Ovary (tissue), 7 donors: ENCODE measurements at regions not wholly inside any gene's neighbourhood (a gene's known extent, or its start where the extent isn't known, plus 50 kb on each side); places are given as distances from the start of the nearest gene placed in this dataset.

ENCODE experiments used
- DNase-seq, 5 donors: peaks; one replicate each; pipeline ENCODE4 v3.0.0-alpha.2; 2019 to 2020
- H3K27ac ChIP-seq, 2 donors: fragments of 200-600 bp; one replicate each; pipeline versions ENCODE4 v1.5.1 to v1.8.0; 2019 to 2022
- H3K27me3 ChIP-seq: fragments of 200-600 bp; one replicate; pipeline ENCODE4 v1.8.0; 2022
- H3K36me3 ChIP-seq: fragments of 200-600 bp; sonication (generic); one replicate; pipeline ENCODE4 v1.5.1; 2019
- H3K4me1 ChIP-seq: one replicate; pipeline ENCODE4 v1.8.1; 2013; ENCODE audit warnings: mild to moderate bottlenecking, moderate library complexity; ENCODE audit not compliant: insufficient read depth
- H3K4me3 ChIP-seq: fragments of 200-600 bp; sonication (generic); one replicate; pipeline ENCODE4 v1.5.1; 2017
- H3K9me3 ChIP-seq, 2 donors: fragments of 200-600 bp in 1 of 2; sonication (generic) in 1 of 2; one replicate each; pipeline versions ENCODE4 v1.5.1 to v1.8.1; 2013 to 2019; ENCODE audit warnings: mild to moderate bottlenecking in 1 of 2, moderate library complexity in 1 of 2
- EP300 ChIP-seq: sonication (generic); formaldehyde crosslinking; IDR thresholded peaks from one replicate; pipeline ENCODE4 v1.6.1; 2017; ENCODE audit warnings: antibody characterized with exemption
- POLR2A ChIP-seq: fragments of 450-650 bp; IDR thresholded peaks from one replicate; pipeline ENCODE4 v1.6.1; 2017; ENCODE audit warnings: antibody characterized with exemption, mild to moderate bottlenecking, moderate library complexity
- WGBS, 3 donors: extraction: QIAGEN DNeasy Blood & Tissue Kit in 1 of 3; methylation state at CpG; one replicate each; pipeline versions ENCODE4 v1.1.5 to v1.1.7; 2013 to 2017; 5-methylcytosine and 5-hydroxymethylcytosine counted together
- intact Hi-C, 4 donors: fragments of 100-400 bp; cut with DNase I; formaldehyde crosslinking; loops; one replicate each; pipeline versions ENCODE4 v1.11.0 to v1.15.1; 2022 to 2023
- TF ChIP-seq, protein P1 (sequence below), 3 donors: fragments of 450-650 bp in 2 of 3; fragments of 200-600 bp in 1 of 3; IDR thresholded peaks; one replicate each; pipeline versions ENCODE4 v1.5.1 to v1.8.0; 2016 to 2022; ENCODE audit warnings: antibody characterized with exemption in 3 of 3, mild to moderate bottlenecking in 1 of 3
- donor health status: DM: no; HTN: no; CAD: no; lungs with moderate emphysema.
- donor health status: DM: no; HTN: no; CAD: no.
- donor health status: Bipolar disorder and iron deficiency.
- donor health status: DM: no; HTN: no; CAD: no.
- donor health status: DM: yes; HTN: yes; CAD: no.

DNA sequence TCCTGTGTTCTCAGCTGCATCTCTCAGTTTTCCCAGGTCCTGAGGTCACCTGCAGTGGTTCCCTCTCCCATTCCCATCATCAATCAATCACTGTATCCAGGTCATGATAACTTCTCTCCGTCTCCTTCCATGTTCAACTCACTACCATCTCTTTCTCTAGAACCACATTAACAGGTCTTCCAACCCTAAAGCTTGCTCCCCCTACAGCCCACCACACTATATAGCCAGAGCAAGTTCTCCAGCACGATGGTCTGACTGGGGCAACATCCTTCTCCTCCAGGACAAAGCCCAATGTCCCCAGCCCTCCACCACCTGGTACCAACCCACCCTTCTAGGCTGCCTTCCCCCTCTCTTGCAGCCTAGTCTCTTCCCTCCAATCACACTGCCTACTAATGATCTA is 241.6 kb downstream of the CDK5RAP2 start:
- no peaks in the 10 kb centered on the region for H3K4me1 ChIP-seq
- H3K36me3 ChIP-seq = no peaks in the 10 kb centered on the region
- H3K27ac ChIP-seq = no peak overlapping the region
- TF ChIP-seq POLR2A = no peak
- TF ChIP-seq, protein P1, sequence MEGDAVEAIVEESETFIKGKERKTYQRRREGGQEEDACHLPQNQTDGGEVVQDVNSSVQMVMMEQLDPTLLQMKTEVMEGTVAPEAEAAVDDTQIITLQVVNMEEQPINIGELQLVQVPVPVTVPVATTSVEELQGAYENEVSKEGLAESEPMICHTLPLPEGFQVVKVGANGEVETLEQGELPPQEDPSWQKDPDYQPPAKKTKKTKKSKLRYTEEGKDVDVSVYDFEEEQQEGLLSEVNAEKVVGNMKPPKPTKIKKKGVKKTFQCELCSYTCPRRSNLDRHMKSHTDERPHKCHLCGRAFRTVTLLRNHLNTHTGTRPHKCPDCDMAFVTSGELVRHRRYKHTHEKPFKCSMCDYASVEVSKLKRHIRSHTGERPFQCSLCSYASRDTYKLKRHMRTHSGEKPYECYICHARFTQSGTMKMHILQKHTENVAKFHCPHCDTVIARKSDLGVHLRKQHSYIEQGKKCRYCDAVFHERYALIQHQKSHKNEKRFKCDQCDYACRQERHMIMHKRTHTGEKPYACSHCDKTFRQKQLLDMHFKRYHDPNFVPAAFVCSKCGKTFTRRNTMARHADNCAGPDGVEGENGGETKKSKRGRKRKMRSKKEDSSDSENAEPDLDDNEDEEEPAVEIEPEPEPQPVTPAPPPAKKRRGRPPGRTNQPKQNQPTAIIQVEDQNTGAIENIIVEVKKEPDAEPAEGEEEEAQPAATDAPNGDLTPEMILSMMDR (IDR thresholded peaks at IDR 0.05) = no peak
- TF ChIP-seq EP300 = no peak
- 79 to 83% (median 80%) methylated on average over 2 of the region's 2 CpGs for WGBS, 3 donors
- H3K9me3 ChIP-seq = no peaks in the 10 kb centered on the region
- intact Hi-C loops = no loop called here
- H3K27me3 ChIP-seq = no peaks in the 10 kb centered on the region
- H3K4me3 ChIP-seq = no peak overlapping the region
- no peak for DNase-seq

DNA sequence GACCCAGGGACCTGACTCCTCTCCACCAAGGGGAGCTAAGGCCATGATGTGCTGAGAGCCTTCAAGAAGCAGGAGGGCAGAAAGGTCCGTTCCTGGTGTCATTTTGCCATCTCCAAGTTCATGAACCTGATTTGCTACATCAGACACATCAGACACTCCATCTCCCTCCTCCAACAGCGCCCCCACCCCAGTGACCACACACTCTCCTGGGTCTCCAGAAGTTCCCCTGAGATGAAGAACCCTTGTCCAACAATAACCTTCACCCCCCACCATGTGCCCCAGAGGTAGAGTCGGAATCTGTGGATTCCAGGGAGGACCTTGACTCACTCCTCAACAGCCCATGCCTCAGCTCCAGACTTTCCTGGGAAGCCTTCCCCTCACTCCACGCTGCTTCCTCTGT is 242.8 kb downstream of the CDK5RAP2 start:
- no peaks in the 10 kb centered on the region for H3K9me3 ChIP-seq
- intact Hi-C loops = no loop called here
- WGBS, 3 donors = 79 to 84% (median 84%) methylated on average over 4 of the region's 4 CpGs

DNA sequence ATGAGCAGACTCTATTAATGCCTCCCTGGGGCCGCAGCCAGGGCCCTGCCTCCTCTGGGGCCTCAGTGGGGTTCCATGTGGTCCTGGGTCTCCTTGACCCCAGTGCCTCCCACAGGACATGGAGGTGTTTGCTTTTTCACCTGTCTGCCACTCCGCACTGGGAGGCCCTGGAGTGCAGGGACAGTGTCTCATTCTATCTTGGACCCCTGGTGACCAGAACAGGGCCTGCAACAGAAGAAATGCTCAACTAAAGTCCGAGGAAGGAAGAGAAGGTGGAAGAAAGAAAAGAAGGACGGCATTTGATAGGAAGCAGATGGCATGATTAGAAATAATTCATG is 243.2 kb downstream of the CDK5RAP2 start:
- Histone ChIP-seq H3K4me1 (no peaks in the 10 kb centered on the region), H3K4me3 (no peak overlapping the region), H3K27me3 (no peaks in the 10 kb centered on the region), H3K27ac (no peak overlapping the region), H3K9me3 (no peaks in the 10 kb centered on the region), H3K36me3 (no peaks in the 10 kb centered on the region)
- no peak for DNase-seq
- TF ChIP-seq POLR2A = no peak
- no peak for TF ChIP-seq EP300
- TF ChIP-seq, protein P1 (IDR thresholded peaks at IDR 0.05) = no peak
- intact Hi-C loops = no loop called here
- 87 to 95% (median 90%) methylated on average over 4 of the region's 4 CpGs for WGBS, 3 donors

More for the DNA sequence above, 242.8 kb downstream of the CDK5RAP2 start:
- DNase-seq = no peak
- Histone ChIP-seq H3K27ac (no peak overlapping the region), H3K36me3 (no peaks in the 10 kb centered on the region), H3K4me1 (no peaks in the 10 kb centered on the region), H3K4me3 (no peak overlapping the region), H3K27me3 (no peaks in the 10 kb centered on the region)
- TF ChIP-seq EP300 = no peak
- no peak for TF ChIP-seq POLR2A
- TF ChIP-seq, protein P1 (IDR thresholded peaks at IDR 0.05) = no peak

DNA sequence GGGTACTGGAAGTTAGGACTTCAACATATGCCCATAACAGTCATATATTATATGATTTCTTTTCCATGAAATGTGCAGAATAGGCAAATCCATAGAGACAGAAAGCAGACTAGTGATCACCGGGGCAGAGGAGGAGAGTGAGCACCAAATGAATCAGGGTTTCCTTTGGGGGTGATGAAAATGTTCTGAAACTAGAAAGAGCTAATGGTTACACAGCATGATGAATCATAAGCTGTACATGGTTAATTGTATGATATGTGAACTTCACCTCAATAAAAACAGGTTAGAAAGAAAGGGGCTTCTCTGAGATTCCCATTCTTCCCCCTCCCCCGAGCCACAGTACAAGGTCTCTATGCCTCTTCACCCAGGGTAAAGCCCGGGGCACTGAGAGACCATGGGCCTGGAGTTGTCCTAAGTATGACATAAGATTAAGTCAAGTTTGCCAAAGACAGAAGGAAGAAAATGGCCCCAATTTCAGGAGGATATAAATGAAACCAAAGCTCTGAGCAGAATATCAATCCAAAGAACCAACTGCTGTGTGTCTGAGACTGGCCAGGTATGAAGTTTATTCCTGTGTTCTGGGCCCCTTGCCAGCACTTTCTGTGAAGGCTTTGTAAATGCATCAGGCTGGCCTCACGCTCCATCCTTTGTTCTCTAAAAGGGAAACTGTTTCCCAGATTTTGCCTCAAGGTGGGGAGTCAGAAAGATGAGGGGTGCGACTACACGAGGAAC is 243.8 kb downstream of the CDK5RAP2 start:
- intact Hi-C loops = no loop called here
- DNase-seq = no peak
- H3K36me3 ChIP-seq = no peaks in the 10 kb centered on the region
- no peak overlapping the region for H3K4me3 ChIP-seq
- H3K9me3 ChIP-seq = no peaks in the 10 kb centered on the region
- WGBS, 3 donors = 79 to 84% (median 79%) methylated on average over 6 of the region's 6 CpGs
- no peak overlapping the region for H3K27ac ChIP-seq
- TF ChIP-seq EP300 = no peak
- TF ChIP-seq, protein P1 (IDR thresholded peaks at IDR 0.05) = no peak
- TF ChIP-seq POLR2A = no peak
- H3K4me1 ChIP-seq = no peaks in the 10 kb centered on the region
- no peaks in the 10 kb centered on the region for H3K27me3 ChIP-seq
